PC-3 (cell line): ENCODE measurements at regions not wholly inside any gene's neighbourhood (a gene's known extent, or its start where the extent isn't known, plus 50 kb on each side); places are given as distances from the start of the nearest gene placed in this dataset.

ENCODE experiments used
- EZH2phosphoT487 ChIP-seq: fragments of 300-600 bp; sonication (generic); IDR thresholded peaks from 2 replicates; pipeline ENCODE4 v1.6.1; 2018; ENCODE audit warnings: mild to moderate bottlenecking, antibody characterized with exemption, low read length, borderline replicate concordance
- TF ChIP-seq, protein P1 (sequence below): fragments of 300-600 bp; sonication (generic); conservative IDR thresholded peaks from 2 replicates; pipeline ENCODE4 v1.5.1; 2017; ENCODE audit warnings: antibody characterized with exemption, low read depth, mild to moderate bottlenecking, low read length

DNA sequence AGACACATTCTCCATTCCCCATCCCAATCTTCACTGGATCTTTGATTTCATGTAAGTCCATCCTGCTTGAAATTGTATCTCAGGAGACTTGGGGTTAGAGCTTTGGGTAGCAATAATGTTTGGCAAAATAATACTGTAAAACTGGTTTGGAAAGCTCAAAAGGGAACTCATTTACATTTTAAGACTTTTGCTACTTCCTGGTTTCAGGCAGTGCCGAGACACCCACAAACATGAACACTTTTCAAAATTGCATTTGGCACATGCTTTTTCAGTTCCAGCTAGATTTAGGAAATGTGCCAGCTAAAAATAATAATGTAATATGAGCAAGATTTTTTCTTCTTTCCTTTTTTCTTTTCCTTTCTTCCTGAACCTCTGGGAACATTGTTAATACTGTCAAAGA lies 145.7 kb upstream of the CBLB start:
- TF ChIP-seq, protein P1, sequence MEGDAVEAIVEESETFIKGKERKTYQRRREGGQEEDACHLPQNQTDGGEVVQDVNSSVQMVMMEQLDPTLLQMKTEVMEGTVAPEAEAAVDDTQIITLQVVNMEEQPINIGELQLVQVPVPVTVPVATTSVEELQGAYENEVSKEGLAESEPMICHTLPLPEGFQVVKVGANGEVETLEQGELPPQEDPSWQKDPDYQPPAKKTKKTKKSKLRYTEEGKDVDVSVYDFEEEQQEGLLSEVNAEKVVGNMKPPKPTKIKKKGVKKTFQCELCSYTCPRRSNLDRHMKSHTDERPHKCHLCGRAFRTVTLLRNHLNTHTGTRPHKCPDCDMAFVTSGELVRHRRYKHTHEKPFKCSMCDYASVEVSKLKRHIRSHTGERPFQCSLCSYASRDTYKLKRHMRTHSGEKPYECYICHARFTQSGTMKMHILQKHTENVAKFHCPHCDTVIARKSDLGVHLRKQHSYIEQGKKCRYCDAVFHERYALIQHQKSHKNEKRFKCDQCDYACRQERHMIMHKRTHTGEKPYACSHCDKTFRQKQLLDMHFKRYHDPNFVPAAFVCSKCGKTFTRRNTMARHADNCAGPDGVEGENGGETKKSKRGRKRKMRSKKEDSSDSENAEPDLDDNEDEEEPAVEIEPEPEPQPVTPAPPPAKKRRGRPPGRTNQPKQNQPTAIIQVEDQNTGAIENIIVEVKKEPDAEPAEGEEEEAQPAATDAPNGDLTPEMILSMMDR: no peak
- TF ChIP-seq EZH2phosphoT487: no peak
